Mammary epithelial cell (primary cell): ENCODE measurements at regions not wholly inside any gene's neighbourhood (a gene's known extent, or its start where the extent isn't known, plus 50 kb on each side); places are given as distances from the start of the nearest gene placed in this dataset.

Experiments
- EZH2 ChIP-seq: IDR thresholded peaks from 2 replicates; pipeline ENCODE4 v1.6.1; 2012; ENCODE audit warnings: low read length, inconsistent platforms, borderline replicate concordance
- TF ChIP-seq, protein P1 (sequence below), 2 donors: IDR thresholded peaks in 1 of 2; conservative IDR thresholded peaks in 1 of 2; 2 replicates each; pipeline ENCODE4 v1.5.1; 2011 to 2012; ENCODE audit warnings: inconsistent platforms in 2 of 2, low read length in 2 of 2, mild to moderate bottlenecking in 2 of 2, control low read depth in 1 of 2, low read depth in 1 of 2; ENCODE audit not compliant: insufficient read depth in 1 of 2; ENCODE audit errors: extremely low read depth in 1 of 2

DNA sequence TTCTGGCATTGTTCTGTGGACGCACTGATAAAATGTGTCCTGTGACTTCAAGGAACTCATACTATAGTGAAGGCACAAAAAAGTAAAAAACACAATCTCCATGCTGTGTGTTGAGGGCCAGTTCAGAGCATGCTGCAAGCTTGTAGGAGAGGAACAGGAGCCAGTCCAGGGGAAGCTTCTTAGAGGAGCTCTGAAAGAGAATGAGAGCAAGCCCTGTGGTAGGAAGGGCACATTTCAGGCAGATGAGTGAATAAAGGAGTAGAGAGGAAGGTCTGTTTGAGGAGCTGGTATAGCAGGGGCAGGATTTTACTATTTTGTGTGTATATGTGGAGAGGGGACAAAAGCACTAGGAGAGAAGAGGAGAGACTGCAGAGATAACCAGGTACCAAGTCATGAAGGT is 478.3 kb downstream of the ZEB2 start:
- TF ChIP-seq, protein P1, sequence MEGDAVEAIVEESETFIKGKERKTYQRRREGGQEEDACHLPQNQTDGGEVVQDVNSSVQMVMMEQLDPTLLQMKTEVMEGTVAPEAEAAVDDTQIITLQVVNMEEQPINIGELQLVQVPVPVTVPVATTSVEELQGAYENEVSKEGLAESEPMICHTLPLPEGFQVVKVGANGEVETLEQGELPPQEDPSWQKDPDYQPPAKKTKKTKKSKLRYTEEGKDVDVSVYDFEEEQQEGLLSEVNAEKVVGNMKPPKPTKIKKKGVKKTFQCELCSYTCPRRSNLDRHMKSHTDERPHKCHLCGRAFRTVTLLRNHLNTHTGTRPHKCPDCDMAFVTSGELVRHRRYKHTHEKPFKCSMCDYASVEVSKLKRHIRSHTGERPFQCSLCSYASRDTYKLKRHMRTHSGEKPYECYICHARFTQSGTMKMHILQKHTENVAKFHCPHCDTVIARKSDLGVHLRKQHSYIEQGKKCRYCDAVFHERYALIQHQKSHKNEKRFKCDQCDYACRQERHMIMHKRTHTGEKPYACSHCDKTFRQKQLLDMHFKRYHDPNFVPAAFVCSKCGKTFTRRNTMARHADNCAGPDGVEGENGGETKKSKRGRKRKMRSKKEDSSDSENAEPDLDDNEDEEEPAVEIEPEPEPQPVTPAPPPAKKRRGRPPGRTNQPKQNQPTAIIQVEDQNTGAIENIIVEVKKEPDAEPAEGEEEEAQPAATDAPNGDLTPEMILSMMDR (conservative IDR thresholded peaks at IDR 0.05 in 1 of 2, IDR thresholded peaks at IDR 0.05 in 1 of 2; ENCODE audit: extremely low read depth in 1 of 2, insufficient read depth in 1 of 2, low read depth in 1 of 2, low read length in 2 of 2), result no peak
- no peak for TF ChIP-seq EZH2
